Activated CD4-positive, alpha-beta T cell treated with anti-CD3 and anti-CD28 coated beads, Interleukin-2, Interleukin-6, amounts not matched to agents 100 ng/mL and 50 ng/mL, durations not matched to agents 16 hours and 8 hours (primary cell): ENCODE measurements at regions not wholly inside any gene's neighbourhood (a gene's known extent, or its start where the extent isn't known, plus 50 kb on each side); places are given as distances from the start of the nearest gene placed in this dataset.
"Not testable (repeated sequence)": the region's sequence is repeated elsewhere in the genome, so short reads cannot be mapped to it uniquely, and the experiment has no call there.

Experiments
- DNase-seq: peaks from one replicate; pipeline ENCODE4 v3.0.0-alpha.2; 2020

DNA sequence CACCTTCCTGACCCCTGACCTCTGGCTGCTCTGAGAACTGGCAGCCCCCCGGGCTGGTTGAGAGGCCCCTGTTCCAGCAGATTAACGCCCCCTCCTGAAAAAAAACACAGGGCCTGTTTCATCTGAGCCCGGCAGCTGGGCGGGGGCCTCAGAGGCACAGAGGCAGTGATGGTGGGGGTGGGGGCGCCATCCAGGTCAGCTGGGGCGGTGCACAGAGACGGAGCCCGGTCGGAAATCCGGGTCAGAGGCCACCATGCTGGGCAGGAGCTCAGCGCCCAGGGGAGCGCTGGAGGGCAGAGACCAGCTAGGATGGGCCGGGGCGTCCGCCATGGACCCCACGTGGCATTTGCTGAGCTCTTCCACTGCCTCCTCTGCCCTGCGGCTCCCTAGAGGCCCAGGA, 68.0 kb downstream of the UNCX start:
- DNase-seq: no peak

DNA sequence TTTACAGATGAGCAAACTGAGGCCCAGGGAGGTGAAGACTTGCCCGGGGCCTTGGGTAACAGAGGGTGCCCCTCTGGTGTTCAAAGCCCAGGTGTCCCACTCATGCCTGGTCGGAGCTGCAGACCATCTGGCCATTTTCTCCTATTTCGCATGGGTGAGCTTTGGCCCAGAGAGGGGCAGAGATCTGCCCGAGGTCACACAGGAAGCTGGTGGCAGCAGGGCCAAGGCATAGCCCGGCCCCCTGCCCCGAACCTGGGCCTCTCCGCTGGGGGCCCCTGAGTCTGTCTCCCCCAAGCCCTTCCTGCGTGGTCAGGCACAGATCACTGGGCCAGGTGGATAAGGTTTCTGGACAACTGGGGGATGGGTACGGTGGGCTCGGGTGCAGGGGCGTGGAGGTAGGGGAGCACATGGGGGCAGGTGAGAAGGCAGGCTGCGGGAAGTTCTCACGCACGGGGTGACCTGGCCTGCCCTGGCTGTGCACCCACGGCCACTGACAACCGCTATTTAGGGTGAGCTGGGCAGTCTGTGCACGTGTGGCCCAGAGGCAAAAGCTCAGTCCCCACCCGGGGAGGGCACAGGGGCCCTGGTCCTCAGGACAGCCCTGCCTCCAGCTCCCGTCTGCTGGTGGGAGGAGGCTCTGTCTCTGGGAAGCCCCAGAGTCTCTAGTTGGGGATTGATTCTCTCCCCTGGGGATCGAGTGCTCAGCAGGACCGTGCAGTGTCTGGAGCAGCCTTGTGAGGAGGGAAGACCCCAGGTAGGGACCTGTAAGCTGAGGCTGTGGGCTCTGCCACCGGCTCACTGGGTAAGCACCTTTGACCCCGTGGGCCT, 68.6 kb downstream of the UNCX start:
- no peak for DNase-seq

DNA sequence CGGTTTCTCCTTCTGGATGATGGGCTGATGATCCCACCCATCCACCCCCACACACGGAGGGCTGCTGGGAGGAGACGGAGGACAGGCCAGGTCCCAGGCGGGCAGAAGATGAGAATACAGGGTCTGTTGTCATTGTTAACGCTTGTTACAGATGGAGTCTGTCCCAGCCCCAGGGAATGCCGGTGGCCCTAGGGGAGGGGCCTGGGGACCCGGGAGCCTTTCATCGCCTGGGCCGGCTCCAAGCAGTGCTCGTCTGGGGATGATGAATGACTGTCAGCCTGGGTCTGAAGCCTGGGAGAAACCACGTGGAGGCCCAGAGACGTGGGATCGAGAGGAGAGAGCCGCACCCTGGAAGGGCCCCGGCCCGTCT, 69.2 kb downstream of the UNCX start:
- DNase-seq: no peak

DNA sequence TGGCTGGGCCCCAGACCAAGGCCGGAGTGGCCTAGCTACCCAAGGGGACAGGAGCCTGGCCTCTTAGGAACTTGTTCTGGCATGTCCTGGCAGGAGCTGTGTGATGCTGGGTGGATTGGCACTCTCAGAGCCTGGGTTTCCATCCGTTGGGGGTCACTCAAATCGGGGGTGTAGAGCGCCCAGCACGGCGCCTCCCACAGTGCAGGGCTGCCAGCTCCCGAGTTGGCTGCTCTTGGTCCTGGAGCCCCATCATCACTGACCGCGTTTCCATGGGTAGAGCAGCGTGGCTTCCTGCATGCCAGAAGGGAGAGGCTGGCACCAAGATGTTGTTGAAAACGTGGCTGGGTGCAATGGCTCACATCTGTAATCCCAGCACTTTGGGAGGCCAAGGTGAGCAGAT, 70.3 kb downstream of the UNCX start:
- no peak for DNase-seq

DNA sequence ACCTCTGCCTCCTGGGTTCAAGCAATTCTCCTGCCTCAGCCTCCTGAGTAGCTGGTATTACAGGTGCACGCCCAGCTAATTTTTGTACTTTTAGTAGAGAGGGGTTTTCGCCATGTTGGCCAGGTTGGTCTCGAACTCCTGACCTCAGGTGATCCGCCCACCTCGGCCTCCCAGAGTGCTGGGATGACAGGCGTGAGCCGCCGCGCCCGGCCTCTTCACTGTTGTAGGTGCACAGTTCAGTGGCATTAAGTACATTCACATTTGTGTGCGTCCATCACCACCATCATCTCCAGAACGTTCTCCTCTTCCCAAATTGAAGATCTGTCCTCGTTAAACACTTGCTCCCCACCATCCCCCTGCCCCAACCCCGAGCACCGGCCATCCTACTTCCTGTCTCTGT, 71.3 kb downstream of the UNCX start:
- not testable (repeated sequence) for DNase-seq

DNA sequence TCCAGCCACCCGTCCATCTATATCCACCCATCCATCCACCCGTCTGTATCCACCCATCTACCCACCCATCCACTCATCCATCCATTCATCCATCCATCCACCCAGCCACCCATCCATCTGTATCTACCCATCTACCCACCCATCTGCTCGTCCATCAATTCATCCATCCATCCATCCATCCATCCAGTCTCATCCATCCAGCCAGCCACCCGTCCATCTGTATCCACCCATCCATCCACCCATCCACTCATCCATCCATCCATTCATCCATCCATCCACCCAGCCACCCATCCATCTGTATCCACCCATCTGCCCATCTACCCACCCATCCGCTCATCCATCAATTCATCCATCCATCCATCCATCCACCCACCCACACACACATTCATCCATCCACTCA, 73.2 kb downstream of the UNCX start:
- no peak for DNase-seq

DNA sequence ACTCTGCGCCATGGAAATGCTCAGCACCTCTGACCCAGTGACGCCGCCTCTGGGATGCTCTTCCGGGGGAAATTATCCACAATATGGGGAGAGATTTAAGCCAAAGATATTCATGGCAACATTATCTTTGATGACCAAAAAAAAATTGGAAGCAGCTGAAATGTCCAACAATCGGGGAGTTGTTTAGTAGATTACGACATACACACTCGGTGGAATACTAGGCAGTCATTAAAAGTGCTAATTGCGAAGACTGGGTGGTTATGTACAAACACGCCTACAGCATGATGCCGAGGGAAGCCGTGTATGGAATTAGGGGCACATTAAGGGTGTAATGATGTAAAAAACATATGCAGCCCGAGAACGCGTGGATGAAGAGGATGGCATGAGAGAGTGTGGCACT, 75.2 kb downstream of the UNCX start:
- DNase-seq: no peak

DNA sequence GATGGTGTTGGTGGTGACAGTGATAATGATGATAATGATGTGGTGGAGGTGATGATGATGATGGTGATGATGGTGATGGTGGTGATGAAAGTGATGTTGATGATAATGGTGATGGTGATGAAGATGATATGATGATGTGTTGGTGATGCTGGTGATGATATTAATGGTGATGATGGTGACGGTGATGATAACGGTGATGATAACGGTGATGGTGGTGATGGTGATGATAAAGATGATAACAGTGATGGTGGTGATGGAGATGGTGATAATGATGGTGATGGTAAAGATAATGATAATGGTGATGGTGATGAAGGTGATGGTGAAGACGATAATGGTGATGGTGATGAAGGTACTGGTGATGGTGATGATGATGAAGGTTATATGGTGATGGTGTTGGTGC, 76.6 kb downstream of the UNCX start:
- DNase-seq: no peak

DNA sequence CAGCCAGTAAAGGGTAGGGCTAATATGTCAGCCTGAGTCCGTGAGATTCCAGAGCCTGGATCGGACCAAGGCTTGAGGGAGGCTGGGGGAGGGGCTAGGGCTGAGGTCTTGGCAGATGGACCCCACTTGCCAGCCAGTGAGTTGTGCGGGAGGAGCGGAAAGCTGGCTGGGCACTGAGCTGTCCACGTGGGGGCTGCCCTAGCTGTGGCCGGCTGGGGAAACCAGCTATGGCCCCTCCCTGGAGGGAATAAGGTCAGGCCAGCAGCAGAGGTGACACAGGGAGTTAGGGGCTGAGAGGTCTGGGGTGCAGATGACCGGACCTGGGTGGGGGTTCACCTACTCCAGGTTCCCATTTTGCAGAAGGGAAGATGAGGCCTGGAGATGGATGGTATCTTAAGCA, 77.3 kb downstream of the UNCX start:
- DNase-seq: no peak

DNA sequence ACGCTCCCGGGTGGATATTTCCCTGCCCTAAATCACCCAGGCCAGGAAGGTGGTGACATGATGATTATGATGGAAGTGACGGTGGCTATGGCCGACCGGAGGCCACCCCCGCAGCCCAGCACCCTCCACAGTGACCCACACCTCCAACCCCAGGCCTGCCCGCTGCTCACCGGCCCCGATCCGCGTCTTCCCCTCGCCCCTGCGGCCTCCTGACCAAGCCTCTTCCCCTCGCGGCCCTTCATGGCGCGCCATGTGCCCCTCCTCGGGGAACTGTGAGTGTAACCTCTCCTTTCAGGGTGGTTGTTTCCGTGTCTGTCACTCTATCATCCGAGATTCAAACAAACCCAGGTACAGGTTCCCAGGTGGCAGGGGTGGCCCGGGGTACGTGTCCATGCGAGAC, 78.3 kb downstream of the UNCX start:
- DNase-seq: no peak

DNA sequence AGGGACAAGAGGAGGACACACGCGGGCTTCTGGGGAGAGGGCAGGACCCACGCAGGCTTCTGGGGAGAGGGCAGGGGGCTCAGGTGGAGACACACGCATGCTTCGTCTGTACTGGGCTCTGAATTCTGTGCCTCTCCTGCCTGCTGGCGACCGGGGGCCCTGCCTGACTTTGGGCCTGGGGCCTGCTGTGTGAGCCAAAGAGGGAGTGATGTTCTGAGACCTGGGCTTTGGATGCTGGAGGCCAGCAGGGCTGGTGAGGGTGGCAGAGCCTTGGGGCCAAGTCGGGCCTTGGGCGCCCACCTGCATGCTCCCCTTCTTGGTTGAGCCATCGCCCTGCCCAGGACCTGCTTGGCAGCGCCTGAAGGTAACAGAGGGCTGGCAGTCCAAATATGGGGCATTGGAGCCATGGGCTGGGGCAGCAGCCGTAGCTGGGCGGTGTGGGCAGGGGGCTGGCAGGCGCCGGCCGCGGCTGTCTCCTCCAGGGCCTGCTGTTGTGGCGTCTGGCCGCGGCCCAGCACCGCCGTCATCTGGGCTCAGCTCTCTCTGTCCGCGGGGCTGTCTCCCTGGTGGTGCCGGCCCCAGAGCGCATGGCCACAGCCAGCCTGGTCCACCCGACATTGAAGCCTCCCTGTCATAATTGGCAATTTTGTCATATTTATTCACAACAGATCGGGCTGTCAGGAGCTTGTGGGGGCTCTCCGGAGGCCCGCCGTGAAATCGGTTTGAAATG, 78.9 kb downstream of the UNCX start:
- DNase-seq: no peak

DNA sequence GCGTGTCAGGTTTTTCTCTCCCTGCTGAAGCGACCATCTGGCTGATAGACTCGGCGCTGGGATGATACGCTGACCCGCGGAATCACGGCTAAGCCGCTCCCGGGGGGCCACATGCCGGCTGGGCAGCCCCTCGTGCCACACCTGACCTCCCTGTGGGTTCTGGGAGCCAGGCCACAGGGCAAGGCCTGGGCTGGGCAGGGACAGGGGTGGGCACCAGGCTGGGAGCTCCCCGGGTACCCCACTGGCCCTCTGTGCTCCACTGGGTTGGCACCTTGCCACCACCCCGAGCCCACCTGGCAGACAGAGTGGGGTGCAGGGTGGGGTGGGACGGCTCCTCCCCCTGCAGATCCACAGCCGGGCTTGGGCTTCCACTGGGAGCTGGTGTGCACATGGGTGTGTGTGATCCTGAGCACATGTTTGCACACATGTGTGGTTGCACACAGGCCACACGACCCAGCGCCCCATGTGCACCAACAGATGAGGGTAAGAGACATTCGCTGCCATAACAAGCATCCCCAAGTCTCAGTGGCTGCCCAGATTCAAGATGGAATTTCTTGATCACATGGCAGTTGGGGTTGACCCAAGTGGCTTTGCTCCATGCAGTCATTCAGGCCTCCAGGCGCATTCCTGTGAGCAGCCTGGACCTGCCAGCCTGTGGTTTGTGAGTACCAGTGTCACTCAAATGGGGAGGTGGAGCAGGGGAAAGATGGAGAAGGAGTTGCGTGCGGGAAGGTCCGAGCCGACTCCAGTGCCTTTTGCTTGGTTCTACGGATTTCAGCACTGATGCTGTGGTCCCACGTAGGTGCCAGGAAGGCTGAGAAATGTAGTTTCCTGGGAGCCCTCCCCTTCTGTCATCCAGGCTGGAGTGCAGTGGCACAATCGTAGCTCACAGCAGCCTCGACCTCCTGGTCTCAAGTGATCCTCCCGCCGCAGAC, 79.7 kb downstream of the UNCX start:
- no peak for DNase-seq

DNA sequence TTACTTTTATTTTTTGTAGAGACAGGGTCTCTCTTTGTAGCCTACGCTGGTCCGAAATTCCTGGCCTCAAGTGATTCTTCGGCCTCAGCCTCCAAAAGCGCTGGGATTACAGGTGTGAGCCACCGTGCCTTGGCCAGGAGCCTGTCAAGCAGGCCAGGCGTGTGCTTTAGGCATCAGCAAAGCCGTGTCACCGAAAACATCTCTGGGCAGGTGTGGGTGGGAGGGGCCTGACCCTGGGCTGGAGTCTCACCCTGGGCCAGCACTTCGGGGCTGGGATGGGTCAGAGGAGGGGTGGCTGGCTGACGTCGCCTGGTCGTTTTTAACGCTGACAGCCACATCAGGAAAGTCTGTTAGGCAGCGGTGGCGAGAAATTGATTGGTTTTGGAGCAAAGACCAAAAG, 80.9 kb downstream of the UNCX start:
- no peak for DNase-seq

DNA sequence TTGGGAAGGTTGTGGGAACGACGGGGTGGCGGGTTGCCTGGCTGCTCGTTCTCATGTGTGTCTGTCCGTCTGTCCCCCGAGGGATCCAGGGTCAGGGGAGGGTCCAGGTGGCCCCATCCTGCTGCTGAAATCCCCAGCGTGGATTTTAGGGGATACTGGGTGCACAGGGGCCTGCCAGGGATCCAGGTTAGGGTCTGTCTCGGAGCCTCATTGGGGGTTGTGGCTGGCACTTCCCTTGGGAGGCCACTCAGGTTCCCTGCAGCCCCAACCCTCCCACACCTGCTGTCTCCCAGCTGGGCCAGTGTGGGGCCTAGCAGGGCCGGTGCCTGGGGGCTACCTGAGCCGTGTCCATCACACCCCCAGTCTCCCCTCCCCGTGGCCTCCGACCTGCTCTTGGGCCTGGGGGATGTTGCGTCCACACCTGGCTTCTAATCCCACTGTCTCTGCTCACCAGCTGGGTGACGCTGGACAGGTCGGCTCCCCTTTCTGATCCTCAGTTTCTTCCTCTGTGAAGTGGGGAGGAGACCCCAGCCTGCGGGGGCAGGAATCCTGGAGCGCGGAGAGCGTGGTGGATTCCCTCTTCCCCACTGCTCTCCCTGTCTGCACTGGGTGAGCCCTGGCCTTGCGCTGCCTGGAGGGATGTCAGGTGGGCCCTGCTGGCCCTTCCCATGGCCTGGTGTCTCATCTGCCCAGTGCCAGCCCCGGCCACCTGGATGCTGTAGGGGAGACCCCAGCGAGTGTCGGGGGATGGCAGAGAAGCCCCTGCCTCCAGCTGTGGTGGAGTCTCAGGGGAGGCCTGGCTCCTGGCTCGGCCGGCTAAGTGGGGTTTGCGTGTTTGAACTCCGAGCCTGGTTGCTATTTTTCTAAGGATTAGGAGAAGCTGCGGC, 81.6 kb downstream of the UNCX start:
- DNase-seq: no peak

DNA sequence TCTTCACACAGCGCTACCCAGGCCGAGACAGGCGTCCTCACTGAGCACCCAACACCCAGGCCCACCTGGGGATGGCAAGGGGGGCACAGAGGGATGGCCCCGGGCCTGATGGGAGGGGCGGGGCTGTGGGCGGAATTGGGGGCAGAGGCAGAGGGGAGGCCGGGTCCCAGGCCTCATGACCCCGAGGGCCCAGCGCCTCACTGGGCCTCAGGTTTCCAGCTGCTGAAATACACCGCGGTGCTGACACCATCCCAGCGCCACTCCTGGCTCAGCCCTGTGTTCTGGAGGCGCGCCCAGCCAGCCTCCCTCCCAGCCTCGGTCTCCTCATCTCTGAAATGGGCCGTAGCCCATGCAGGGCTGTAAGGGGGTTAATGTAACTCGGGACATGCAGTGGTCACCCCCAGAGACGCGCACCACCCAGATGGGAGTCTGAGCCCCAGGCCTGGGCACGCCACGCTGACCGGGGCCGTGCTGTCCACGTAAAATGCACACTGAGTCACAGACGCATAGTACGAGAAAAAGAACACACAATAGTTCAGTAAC, 82.3 kb downstream of the UNCX start:
- DNase-seq: no peak

DNA sequence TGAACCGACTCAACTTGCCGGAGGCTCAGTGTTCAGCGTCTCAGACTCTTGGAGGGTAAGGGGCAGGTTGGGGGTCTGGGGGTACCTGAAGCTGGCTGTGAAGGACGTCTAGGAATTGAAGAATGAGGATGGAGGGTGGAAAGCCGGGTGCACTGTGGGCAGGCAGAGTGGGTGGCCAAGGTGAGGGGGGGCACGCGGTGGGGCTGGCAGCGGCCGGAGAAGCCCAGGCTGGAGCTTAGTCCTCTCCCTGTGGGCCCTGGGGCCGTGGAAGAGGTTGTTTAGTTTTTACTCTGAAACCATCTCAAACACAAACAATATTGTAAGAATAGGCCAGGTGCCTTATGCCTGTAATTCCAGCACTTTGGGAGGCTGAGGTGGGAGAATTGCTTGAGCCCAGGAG, 83.4 kb downstream of the UNCX start:
- DNase-seq: no peak

DNA sequence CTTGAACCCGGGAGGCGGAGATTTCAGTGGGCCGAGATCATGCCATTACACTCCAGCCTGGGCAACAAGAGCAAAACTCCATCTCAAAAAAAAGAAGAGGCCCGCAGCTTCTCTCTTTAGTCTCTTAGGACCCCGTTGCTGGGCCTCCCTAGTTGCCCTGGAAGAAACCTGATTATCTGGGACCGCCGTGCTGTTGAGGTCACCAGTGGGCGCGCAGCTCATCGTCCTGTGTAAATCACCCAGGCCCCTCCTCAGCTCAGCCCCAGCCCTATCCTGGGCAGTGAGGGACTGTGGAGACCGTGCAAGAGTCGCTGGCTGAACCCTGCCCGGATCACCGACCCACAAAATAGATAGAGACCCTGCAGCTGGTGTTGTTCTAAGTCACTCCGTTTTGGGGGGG, 85.0 kb downstream of the UNCX start:
- DNase-seq: no peak

DNA sequence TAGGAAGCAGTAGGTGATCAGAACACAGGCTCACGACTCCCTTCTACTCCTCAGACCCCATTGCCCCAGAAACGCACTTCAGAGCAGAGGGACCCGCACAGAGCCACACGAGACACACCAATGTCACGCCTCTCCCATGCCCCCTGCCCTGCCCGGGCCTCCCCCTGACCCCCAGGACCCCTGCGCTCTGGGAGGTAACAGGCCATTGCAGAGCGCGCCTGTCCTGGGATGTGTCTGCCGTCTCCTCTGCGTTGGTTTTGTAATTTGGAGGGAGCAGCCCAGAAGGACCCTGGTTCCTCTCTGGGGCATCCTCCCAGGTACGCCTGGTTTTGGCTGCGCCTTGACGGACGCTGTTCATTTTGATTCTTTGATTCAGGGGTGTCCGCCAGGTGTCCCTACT, 85.4 kb downstream of the UNCX start:
- DNase-seq: no peak

DNA sequence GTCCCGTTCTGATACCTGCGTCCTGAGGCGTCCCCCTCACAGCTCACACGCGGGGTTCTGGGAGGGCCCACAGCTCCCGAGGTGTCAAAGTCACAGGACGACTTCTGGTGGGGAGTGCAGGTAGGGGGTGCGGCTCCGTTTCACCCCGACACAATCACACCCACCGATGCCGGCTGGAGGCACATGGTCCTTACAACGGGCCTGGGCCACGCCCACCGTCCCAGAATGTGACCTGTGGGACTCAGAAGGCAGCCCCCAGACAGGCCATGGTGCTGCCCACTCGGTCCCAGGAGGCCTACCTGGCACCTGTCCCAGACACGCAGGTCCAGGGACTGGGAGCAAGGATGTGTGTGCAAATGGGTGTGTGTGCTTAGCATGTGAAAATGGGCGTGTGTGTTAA, 86.0 kb downstream of the UNCX start:
- DNase-seq: no peak

DNA sequence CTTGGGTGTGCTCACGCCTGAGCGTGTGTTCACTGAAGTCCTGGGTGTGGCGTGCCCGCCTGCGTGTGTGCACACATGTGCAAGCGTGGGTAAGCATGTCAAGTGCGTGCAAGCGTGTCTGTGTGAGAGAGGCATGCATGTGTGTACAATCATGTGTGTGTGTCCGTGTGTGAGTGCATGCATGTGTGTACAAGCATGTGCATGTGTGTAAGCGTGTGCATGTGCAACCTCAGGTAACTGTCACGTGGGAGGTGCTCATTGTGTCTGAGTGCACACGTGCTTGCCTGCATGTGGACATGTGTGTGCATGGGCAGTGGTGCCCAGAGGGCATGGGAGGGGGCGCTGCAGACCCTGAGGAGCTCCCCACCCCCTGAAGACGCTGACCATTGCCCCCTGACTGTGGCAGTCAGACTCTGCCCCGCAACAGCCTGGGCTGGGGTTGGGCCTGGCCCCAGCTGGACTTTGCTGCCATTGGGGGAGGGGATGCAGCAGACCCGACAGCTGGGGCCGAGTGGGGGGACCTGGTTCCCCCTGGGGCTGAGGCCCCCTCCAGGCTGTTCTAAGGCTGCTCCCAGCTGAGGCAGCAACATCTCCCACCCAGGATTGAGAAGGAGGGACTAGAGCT, 88.1 kb downstream of the UNCX start:
- no peak for DNase-seq

DNA sequence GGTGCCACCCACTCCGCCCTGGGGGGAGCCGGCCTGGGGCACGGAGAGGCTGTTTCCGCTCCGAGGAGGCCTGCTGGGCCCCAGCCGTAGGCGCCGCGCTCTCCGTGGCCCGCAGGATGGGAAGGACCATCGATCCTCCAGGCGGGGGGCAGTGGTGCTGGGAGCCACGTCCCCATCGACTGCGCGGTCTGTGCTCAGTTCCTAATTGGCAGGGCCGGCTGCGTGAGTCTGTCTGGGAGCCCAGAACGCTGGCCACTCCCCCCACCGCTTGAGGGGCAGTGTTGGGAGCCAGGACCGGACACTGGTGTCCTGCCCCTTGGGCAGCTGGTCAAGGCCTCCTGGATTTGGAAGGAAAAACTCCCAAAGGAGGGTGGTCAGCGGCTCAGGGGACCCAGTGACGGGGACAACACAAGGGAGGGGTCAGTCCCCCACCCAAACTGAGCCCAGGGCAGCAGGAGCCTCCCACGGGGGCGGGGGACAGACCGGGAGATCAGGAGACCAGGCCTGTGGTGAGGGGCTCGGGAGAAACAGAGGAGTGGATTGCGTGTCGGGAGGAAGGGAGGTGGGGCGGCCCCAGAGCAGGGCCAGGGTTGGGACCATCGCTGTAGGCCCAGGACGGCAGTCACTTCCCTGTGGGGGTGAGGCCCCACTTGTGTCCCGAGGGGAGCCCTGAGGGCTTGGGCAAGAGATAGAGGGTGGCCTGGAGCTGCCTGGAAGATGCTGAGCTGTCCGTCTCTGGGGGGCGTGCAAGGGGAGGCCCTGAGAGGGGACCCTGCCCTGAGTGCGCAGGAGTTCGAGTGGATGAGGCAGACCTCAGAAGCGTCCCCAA, 89.0 kb downstream of the UNCX start:
- no peak for DNase-seq
